K562 (cell line): ENCODE measurements at regions not wholly inside any gene's neighbourhood (a gene's known extent, or its start where the extent isn't known, plus 50 kb on each side); places are given as distances from the start of the nearest gene placed in this dataset.

Experiments
- ATAC-seq: fragments of 200-7000 bp; cut with Tn5 transposase; 3 replicates; pipeline ENCODE4 v1.9.1; 2020; ENCODE audit warnings: moderate library complexity
- BruUV-seq: library from RNA; stranded (reverse); fragments of 400-500 nt; replicated peaks from 2 replicates; lab custom pipeline; 2021; lab: Mats Ljungman, UMichigan
- CTCF ChIA-PET: fragments of 300-600 bp; formaldehyde crosslinking; extraction: SDS; loops from one replicate; lab custom pipeline; 2021; ENCODE audit warnings: low intra/inter-chr PET ratio; lab: Yijun Ruan, JAX
- POLR2A ChIA-PET: fragments of 300-600, 350-650 bp; sonication (Branson Sonifier 250); formaldehyde crosslinking; extraction: SDS; loops from one replicate; lab custom pipeline; 2021; ENCODE audit warnings: antibody characterized with exemption, inconsistent platforms; lab: Yijun Ruan, JAX
- DNase-seq, 4 experiments: peaks; one replicate each; pipeline versions ENCODE4 v3.0.0 to v3.0.0-alpha.2; 2011 to 2018; ENCODE audit warnings: low spot score in 3 of 4, mixed read lengths in 3 of 4; ENCODE audit errors: extremely low read depth in 1 of 4
- FAIRE-seq: peaks from 2 replicates; lab custom pipeline; 2011; peaks lifted over from hg19 to GRCh38; lab: Jason Lieb, UNC
- H2AFZ ChIP-seq: 2 replicates; pipeline ENCODE4 v1.6.0; 2011; ENCODE audit warnings: low read depth, low read length, control low read depth, inconsistent platforms
- H3K27ac ChIP-seq: fragments of 200-600 bp; 3 replicates; pipeline ENCODE4 v1.8.0; 2011; ENCODE audit warnings: low read depth, mild to moderate bottlenecking, control low read depth, inconsistent platforms, low read length, moderate library complexity, mixed read lengths; ENCODE audit errors: extremely low read depth
- H3K27me3 ChIP-seq, 2 experiments: fragments of 300-600 bp in 1 of 2; 2 replicates in 1 of 2; 3 replicates in 1 of 2; pipeline versions ENCODE4 v1.6.0 to v1.8.0; 2011; ENCODE audit warnings: inconsistent platforms in 2 of 2, low read length in 2 of 2, mild to moderate bottlenecking in 1 of 2, mixed read lengths in 1 of 2, moderate library complexity in 1 of 2; ENCODE audit not compliant: control insufficient read depth in 2 of 2, insufficient read depth in 2 of 2
- H3K36me3 ChIP-seq: fragments of 300-600 bp; 3 replicates; pipeline ENCODE4 v1.8.0; 2011; ENCODE audit warnings: mild to moderate bottlenecking, low read length, inconsistent platforms; ENCODE audit not compliant: control insufficient read depth, insufficient read depth
- H3K4me1 ChIP-seq, 2 experiments: fragments of 200-600 bp in 1 of 2; replicated peaks in 1 of 2; 2 replicates in 1 of 2; 3 replicates in 1 of 2; pipeline versions ENCODE4 v1.5.1 to v1.8.0; 2011; ENCODE audit warnings: inconsistent platforms in 2 of 2, low read length in 2 of 2, mild to moderate bottlenecking in 1 of 2, mixed read lengths in 1 of 2, moderate library complexity in 1 of 2; ENCODE audit not compliant: control insufficient read depth in 2 of 2, insufficient read depth in 2 of 2
- H3K4me2 ChIP-seq: 2 replicates; pipeline ENCODE4 v1.6.1; 2011; ENCODE audit warnings: low read length, control low read depth, inconsistent platforms, mixed read lengths; ENCODE audit not compliant: insufficient read depth
- H3K4me3 ChIP-seq: fragments of 200-600 bp; sonication (generic), shearing (Covaris generic); 2 replicates; pipeline ENCODE4 v1.5.1; 2016; ENCODE audit warnings: control low read depth, inconsistent platforms
- H3K79me2 ChIP-seq: fragments of 200-600 bp; 3 replicates; pipeline ENCODE4 v1.8.0; 2011; ENCODE audit warnings: low read length, inconsistent platforms; ENCODE audit not compliant: control insufficient read depth, insufficient read depth
- H3K9ac ChIP-seq, 2 experiments: 2 replicates each; pipeline versions ENCODE4 v1.6.0 to v1.6.1; 2011; ENCODE audit warnings: low read depth in 2 of 2, low read length in 2 of 2, control low read depth in 1 of 2, inconsistent platforms in 1 of 2, mild to moderate bottlenecking in 1 of 2, mixed read lengths in 1 of 2; ENCODE audit not compliant: insufficient read depth in 1 of 2
- H3K9me1 ChIP-seq: one replicate; pipeline ENCODE4 v1.6.0; 2011; ENCODE audit warnings: inconsistent platforms, mild to moderate bottlenecking, low read length, moderate library complexity; ENCODE audit not compliant: control insufficient read depth, insufficient read depth
- H3K9me3 ChIP-seq: replicated peaks from 2 replicates; pipeline ENCODE4 v1.5.1; 2011; ENCODE audit warnings: low read depth, low read length, inconsistent platforms; ENCODE audit not compliant: control insufficient read depth, insufficient read depth
- H4K20me1 ChIP-seq: replicated peaks from 2 replicates; pipeline ENCODE4 v1.6.1; 2011; ENCODE audit warnings: low read length, inconsistent platforms, mixed read lengths; ENCODE audit not compliant: control insufficient read depth, insufficient read depth
- DMBX1 ChIP-seq: fragments of 250-450 bp; sonication (Bioruptor Pico); IDR thresholded peaks from 2 replicates; pipeline ENCODE4 v1.8.0; 2022; ENCODE audit warnings: inconsistent platforms, mild to moderate bottlenecking, moderate library complexity, borderline replicate concordance
- MITF ChIP-seq: IDR thresholded peaks from 2 replicates; pipeline ENCODE4 v1.6.1; 2014; ENCODE audit warnings: antibody characterized with exemption
- MXI1 ChIP-seq: IDR thresholded peaks from 2 replicates; pipeline ENCODE4 v1.6.1; 2011; ENCODE audit warnings: low read depth, mild to moderate bottlenecking, improper control_type of control experiment, low read length
- RFX7 ChIP-seq: fragments of 250-450 bp; sonication (Bioruptor Pico); IDR thresholded peaks from 2 replicates; pipeline ENCODE4 v1.5.1; 2021; ENCODE audit warnings: mild to moderate bottlenecking
- SLC30A9 ChIP-seq: fragments of 250-450 bp; sonication (Bioruptor Pico); IDR thresholded peaks from 2 replicates; pipeline ENCODE4 v1.8.0; 2022; ENCODE audit warnings: mild to moderate bottlenecking, moderate library complexity
- TAF9B ChIP-seq: fragments of 450-650 bp; IDR thresholded peaks from 2 replicates; pipeline ENCODE4 v1.6.1; 2018; ENCODE audit warnings: mild to moderate bottlenecking; ENCODE audit not compliant: partially characterized antibody
- THRAP3 ChIP-seq: fragments of 450-650 bp; IDR thresholded peaks from 2 replicates; pipeline ENCODE4 v1.6.1; 2016; ENCODE audit warnings: mild to moderate bottlenecking, inconsistent platforms, borderline replicate concordance
- TRIM24 ChIP-seq, 2 experiments: fragments of 450-650 bp; IDR thresholded peaks; 2 replicates each; pipeline ENCODE4 v1.6.1; 2016
- WGBS: fragments of 100-300 bp; shearing (Covaris generic); methylation state at CpG from one replicate; pipeline ENCODE4 v1.1.6; 2016; ENCODE audit warnings: low coverage, mixed read lengths; ENCODE audit not compliant: insufficient coverage; ENCODE audit errors: missing lambda C conversion rate; 5-methylcytosine and 5-hydroxymethylcytosine counted together
- in situ Hi-C: fragments of 300-500 bp; cut with MboI; formaldehyde crosslinking; loops from 4 replicates; pipeline ENCODE4 v1.15.0; 2018; ENCODE audit warnings: inconsistent platforms, mixed read lengths
- intact Hi-C: fragments of 100-400 bp; cut with micrococcal nuclease; formaldehyde crosslinking; loops from 2 replicates; pipeline ENCODE4 v1.14.2; 2022
- TF ChIP-seq, protein P1 (sequence below): fragments of 450-650 bp; IDR thresholded peaks from 2 replicates; pipeline ENCODE4 v1.7.0; 2016; ENCODE audit warnings: borderline replicate concordance

- no peak overlapping the region for H2AFZ ChIP-seq
- TF ChIP-seq MITF = no peak
- TF ChIP-seq, protein P1, sequence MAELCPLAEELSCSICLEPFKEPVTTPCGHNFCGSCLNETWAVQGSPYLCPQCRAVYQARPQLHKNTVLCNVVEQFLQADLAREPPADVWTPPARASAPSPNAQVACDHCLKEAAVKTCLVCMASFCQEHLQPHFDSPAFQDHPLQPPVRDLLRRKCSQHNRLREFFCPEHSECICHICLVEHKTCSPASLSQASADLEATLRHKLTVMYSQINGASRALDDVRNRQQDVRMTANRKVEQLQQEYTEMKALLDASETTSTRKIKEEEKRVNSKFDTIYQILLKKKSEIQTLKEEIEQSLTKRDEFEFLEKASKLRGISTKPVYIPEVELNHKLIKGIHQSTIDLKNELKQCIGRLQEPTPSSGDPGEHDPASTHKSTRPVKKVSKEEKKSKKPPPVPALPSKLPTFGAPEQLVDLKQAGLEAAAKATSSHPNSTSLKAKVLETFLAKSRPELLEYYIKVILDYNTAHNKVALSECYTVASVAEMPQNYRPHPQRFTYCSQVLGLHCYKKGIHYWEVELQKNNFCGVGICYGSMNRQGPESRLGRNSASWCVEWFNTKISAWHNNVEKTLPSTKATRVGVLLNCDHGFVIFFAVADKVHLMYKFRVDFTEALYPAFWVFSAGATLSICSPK = no peak
- no peak for TF ChIP-seq DMBX1 (CRISPR knock-in tag)
- no peak for TF ChIP-seq TAF9B
- TF ChIP-seq TRIM24 (IDR thresholded peaks at IDR 0.05) = no peak
- no peak for TF ChIP-seq THRAP3
- TF ChIP-seq SLC30A9 (CRISPR knock-in tag) = no peak
- no peak for TF ChIP-seq MXI1
- no peak for TF ChIP-seq RFX7 (CRISPR knock-in tag)
- 15% methylated on average over 3 of the region's 3 CpGs for WGBS
- no peak overlapping the region for H3K9ac ChIP-seq
- no peak overlapping the region for H3K27ac ChIP-seq
- CTCF ChIA-PET = no interaction called here
- no peak overlapping the region for H3K4me2 ChIP-seq
- DNase-seq = no peak
- no peaks in the 10 kb centered on the region; a peak in 1 of 5 replicates for H3K4me1 ChIP-seq
- H3K4me3 ChIP-seq = no peak overlapping the region
- no peaks in the 10 kb centered on the region for H3K9me1 ChIP-seq
- intact Hi-C loops = no loop called here
- H3K36me3 ChIP-seq = no peaks in the 10 kb centered on the region
- no peak for ATAC-seq
- BruUV-seq = no TSS peak
- peaks cover 17 to 29% of the 10 kb centered on the region in 2 experiments for H3K27me3 ChIP-seq
- FAIRE-seq = no peak
- POLR2A ChIA-PET = interaction anchor here (0.8 kb wide), 2 partner anchors 22 to 414 kb away, joined by 4 to 5 read pairs; no protein-coding TSS in a partner anchor
- H3K9me3 ChIP-seq = no peaks in the 10 kb centered on the region
- H3K79me2 ChIP-seq = no peaks in the 10 kb centered on the region
- no peaks in the 10 kb centered on the region for H4K20me1 ChIP-seq
- in situ Hi-C loops = loop anchor here (25.0 kb wide), 2 partner anchors 625 to 1275 kb away; partner anchors contain the start of genes HOXA10, HOXA3, HOXA7 and HOXA9
Observed at GRCh38 chr7:25887266-25887665, 264.7 kb upstream of the NFE2L3 start.
